Mesenchymal stem cell (in vitro differentiated cells and primary cell): ENCODE measurements at regions not wholly inside any gene's neighbourhood (a gene's known extent, or its start where the extent isn't known, plus 50 kb on each side); places are given as distances from the start of the nearest gene placed in this dataset.
"Not testable (repeated sequence)": the region's sequence is repeated elsewhere in the genome, so short reads cannot be mapped to it uniquely, and the experiment has no call there.

Experiments
- DNase-seq: peaks from one replicate; pipeline ENCODE4 v3.0.0-alpha.2; 2013
- H2AFZ ChIP-seq: one replicate; pipeline ENCODE4 v1.6.1; 2013; ENCODE audit warnings: low read depth, mild to moderate bottlenecking, control low read depth, inconsistent platforms, low read length, moderate library complexity
- H2AK5ac ChIP-seq: 2 replicates; pipeline ENCODE4 v1.6.1; 2013; ENCODE audit warnings: low read length, moderate library complexity, mild to moderate bottlenecking, inconsistent platforms; ENCODE audit not compliant: severe bottlenecking
- H2BK120ac ChIP-seq: one replicate; pipeline ENCODE4 v1.6.1; 2013; ENCODE audit warnings: low read depth, mild to moderate bottlenecking, inconsistent platforms, low read length, moderate library complexity
- H2BK12ac ChIP-seq, 2 experiments: one replicate each; pipeline ENCODE4 v1.6.1; 2013; ENCODE audit warnings: inconsistent platforms in 2 of 2, low read length in 2 of 2, mild to moderate bottlenecking in 2 of 2, moderate library complexity in 2 of 2, control low read depth in 1 of 2
- H2BK15ac ChIP-seq: one replicate; pipeline ENCODE4 v1.6.1; 2013; ENCODE audit warnings: mild to moderate bottlenecking, low read depth, inconsistent platforms; ENCODE audit not compliant: poor library complexity, severe bottlenecking
- H2BK5ac ChIP-seq: 2 replicates; pipeline ENCODE4 v1.6.1; 2013; ENCODE audit warnings: low read depth, mild to moderate bottlenecking, low read length, control low read depth, inconsistent platforms; ENCODE audit not compliant: poor library complexity, severe bottlenecking
- H3K14ac ChIP-seq, 2 experiments: one replicate each; pipeline ENCODE4 v1.6.1; 2013; ENCODE audit warnings: inconsistent platforms in 2 of 2, low read length in 2 of 2, control low read depth in 1 of 2, mild to moderate bottlenecking in 1 of 2, moderate library complexity in 1 of 2
- H3K18ac ChIP-seq, 2 experiments: one replicate each; pipeline ENCODE4 v1.6.1; 2013; ENCODE audit warnings: inconsistent platforms in 2 of 2, low read length in 2 of 2, control low read depth in 1 of 2, low read depth in 1 of 2, mild to moderate bottlenecking in 1 of 2
- H3K23ac ChIP-seq, 2 experiments: one replicate each; pipeline ENCODE4 v1.6.1; 2013; ENCODE audit warnings: inconsistent platforms in 2 of 2, low read length in 2 of 2, mild to moderate bottlenecking in 2 of 2, moderate library complexity in 2 of 2, control low read depth in 1 of 2
- H3K27ac ChIP-seq: 2 replicates; pipeline ENCODE4 v1.5.1; 2013; ENCODE audit warnings: mild to moderate bottlenecking, moderate library complexity, low read length, control low read depth, inconsistent platforms; ENCODE audit not compliant: poor library complexity, severe bottlenecking
- H3K27me3 ChIP-seq, 2 experiments: 2 replicates each; pipeline versions ENCODE4 v1.6.1 to v1.7.0; 2013; ENCODE audit warnings: low read length in 2 of 2, mild to moderate bottlenecking in 2 of 2, moderate library complexity in 2 of 2, control low read depth in 1 of 2, inconsistent platforms in 1 of 2; ENCODE audit not compliant: control insufficient read depth in 1 of 2, insufficient read depth in 1 of 2
- H3K36me3 ChIP-seq, 2 experiments: 2 replicates each; pipeline versions ENCODE4 v1.6.1 to v1.7.0; 2013; ENCODE audit warnings: low read length in 2 of 2, control low read depth in 1 of 2, inconsistent platforms in 1 of 2, low read depth in 1 of 2, mild to moderate bottlenecking in 1 of 2; ENCODE audit not compliant: insufficient read depth in 2 of 2, control insufficient read depth in 1 of 2
- H3K4ac ChIP-seq, 2 experiments: one replicate each; pipeline ENCODE4 v1.6.1; 2013; ENCODE audit warnings: inconsistent platforms in 2 of 2, low read length in 2 of 2, mild to moderate bottlenecking in 2 of 2, moderate library complexity in 2 of 2, control low read depth in 1 of 2, low read depth in 1 of 2
- H3K4me1 ChIP-seq: 2 replicates; pipeline ENCODE4 v1.6.1; 2013; ENCODE audit warnings: low read depth, low read length, control low read depth; ENCODE audit not compliant: control insufficient read depth, insufficient read depth
- H3K4me2 ChIP-seq: 2 replicates; pipeline ENCODE4 v1.6.1; 2013; ENCODE audit warnings: low read length, mild to moderate bottlenecking, inconsistent platforms; ENCODE audit not compliant: poor library complexity, severe bottlenecking
- H3K4me3 ChIP-seq, 2 experiments: 2 replicates each; pipeline versions ENCODE4 v1.5.1 to v1.7.0; 2013; ENCODE audit warnings: low read length in 2 of 2, mild to moderate bottlenecking in 2 of 2, control low read depth in 1 of 2, low read depth in 1 of 2; ENCODE audit not compliant: insufficient read depth in 1 of 2
- H3K79me1 ChIP-seq: replicated peaks from 2 replicates; pipeline ENCODE4 v1.6.1; 2013; ENCODE audit warnings: mild to moderate bottlenecking, control low read depth, low read length, inconsistent platforms; ENCODE audit not compliant: poor library complexity, severe bottlenecking
- H3K9ac ChIP-seq: 2 replicates; pipeline ENCODE4 v1.7.0; 2013; ENCODE audit warnings: mild to moderate bottlenecking, low read length, moderate library complexity
- H3K9me3 ChIP-seq: 2 replicates; pipeline ENCODE4 v1.7.0; 2013; ENCODE audit warnings: mild to moderate bottlenecking, low read length; ENCODE audit not compliant: control insufficient read depth
- H4K8ac ChIP-seq: one replicate; pipeline ENCODE4 v1.6.1; 2013; ENCODE audit warnings: inconsistent platforms, mild to moderate bottlenecking, low read length, moderate library complexity
- H4K91ac ChIP-seq: one replicate; pipeline ENCODE4 v1.6.1; 2013; ENCODE audit warnings: mild to moderate bottlenecking, low read length, inconsistent platforms
- WGBS: methylation state at CpG from one replicate; pipeline ENCODE4 v1.1.7; 2013; ENCODE audit warnings: mixed read lengths; 5-methylcytosine and 5-hydroxymethylcytosine counted together

GRCh38 chr4:79587207-79587606, 179.2 kb upstream of the GK2 start:
- not testable (repeated sequence) for H3K4me2 ChIP-seq, H3K14ac ChIP-seq, H2BK120ac ChIP-seq, H3K4me3 ChIP-seq, DNase-seq, H3K23ac ChIP-seq, H3K79me1 ChIP-seq, H3K27ac ChIP-seq, H3K18ac ChIP-seq, H2BK5ac ChIP-seq, H3K4me1 ChIP-seq, H3K4ac ChIP-seq, H4K91ac ChIP-seq, H3K9me3 ChIP-seq, H3K36me3 ChIP-seq, H3K27me3 ChIP-seq, H2BK12ac ChIP-seq, H4K8ac ChIP-seq, H3K9ac ChIP-seq, H2BK15ac ChIP-seq, H2AFZ ChIP-seq, H2AK5ac ChIP-seq
- no CpG with 5 or more reads among the region's 2 CpGs for WGBS

- no peak overlapping the region for H3K18ac ChIP-seq
- WGBS, result 93% methylated on average over 2 of the region's 3 CpGs
- no peak overlapping the region for H4K8ac ChIP-seq
- no peak overlapping the region for H3K9ac ChIP-seq
- H3K4me2 ChIP-seq, result no peak overlapping the region
- no peaks in the 10 kb centered on the region for H3K79me1 ChIP-seq
- no peak overlapping the region for H2BK15ac ChIP-seq
- H3K27ac ChIP-seq, result no peak overlapping the region
- no peak overlapping the region for H2BK120ac ChIP-seq
- H3K4me3 ChIP-seq, result no peak overlapping the region
- DNase-seq, result no peak
- no peaks in the 10 kb centered on the region for H3K36me3 ChIP-seq
- no peak overlapping the region for H2BK12ac ChIP-seq
- H3K23ac ChIP-seq, result no peak overlapping the region
- H4K91ac ChIP-seq, result no peak overlapping the region
- H3K9me3 ChIP-seq, result no peaks in the 10 kb centered on the region
- no peaks in the 10 kb centered on the region for H3K27me3 ChIP-seq
- H3K14ac ChIP-seq, result no peak overlapping the region
- H2AK5ac ChIP-seq, result no peak overlapping the region
- H3K4ac ChIP-seq, result no peak overlapping the region
- no peak overlapping the region for H2BK5ac ChIP-seq
- H3K4me1 ChIP-seq, result no peaks in the 10 kb centered on the region
- no peak overlapping the region for H2AFZ ChIP-seq
Observed at GRCh38 chr4:79585834-79586233, 177.8 kb upstream of the GK2 start.

GRCh38 chr4:79585330-79585729, 177.3 kb upstream of the GK2 start:
- Histone ChIP-seq H3K14ac (no peak overlapping the region), H3K9ac (no peak overlapping the region), H3K4me3 (no peak overlapping the region), H3K18ac (no peak overlapping the region), H2BK12ac (no peak overlapping the region), H4K91ac (no peak overlapping the region), H3K9me3 (no peaks in the 10 kb centered on the region), H3K23ac (no peak overlapping the region), H3K27me3 (no peaks in the 10 kb centered on the region), H4K8ac (no peak overlapping the region), H3K4me1 (no peaks in the 10 kb centered on the region), H3K27ac (no peak overlapping the region), H3K4ac (no peak overlapping the region), H2BK120ac (no peak overlapping the region), H2BK15ac (no peak overlapping the region), H2AK5ac (no peak overlapping the region), H2BK5ac (no peak overlapping the region), H2AFZ (no peak overlapping the region), H3K79me1 (no peaks in the 10 kb centered on the region), H3K4me2 (no peak overlapping the region), H3K36me3 (no peaks in the 10 kb centered on the region)
- no peak for DNase-seq
- WGBS, result 82% methylated on average over 2 of the region's 2 CpGs

GRCh38 chr4:79584902-79585301, 176.9 kb upstream of the GK2 start:
- Histone ChIP-seq H2BK5ac (no peak overlapping the region), H3K23ac (no peak overlapping the region), H3K4me2 (no peak overlapping the region), H3K9ac (no peak overlapping the region), H3K27me3 (no peaks in the 10 kb centered on the region), H4K8ac (no peak overlapping the region), H2AFZ (no peak overlapping the region), H3K4me1 (no peaks in the 10 kb centered on the region), H4K91ac (no peak overlapping the region), H2BK120ac (no peak overlapping the region), H3K36me3 (no peaks in the 10 kb centered on the region), H2AK5ac (no peak overlapping the region), H3K9me3 (no peaks in the 10 kb centered on the region), H3K4ac (no peak overlapping the region), H3K14ac (no peak overlapping the region), H2BK12ac (no peak overlapping the region), H3K4me3 (no peak overlapping the region), H3K27ac (no peak overlapping the region), H3K18ac (no peak overlapping the region), H3K79me1 (no peaks in the 10 kb centered on the region), H2BK15ac (no peak overlapping the region)
- WGBS, result 81% methylated on average over 2 of the region's 3 CpGs
- DNase-seq, result no peak
